ENCODE measurements at regions not wholly inside any gene's neighbourhood (a gene's known extent, or its start where the extent isn't known, plus 50 kb on each side); places are given as distances from the start of the nearest gene placed in this dataset.

DNA sequence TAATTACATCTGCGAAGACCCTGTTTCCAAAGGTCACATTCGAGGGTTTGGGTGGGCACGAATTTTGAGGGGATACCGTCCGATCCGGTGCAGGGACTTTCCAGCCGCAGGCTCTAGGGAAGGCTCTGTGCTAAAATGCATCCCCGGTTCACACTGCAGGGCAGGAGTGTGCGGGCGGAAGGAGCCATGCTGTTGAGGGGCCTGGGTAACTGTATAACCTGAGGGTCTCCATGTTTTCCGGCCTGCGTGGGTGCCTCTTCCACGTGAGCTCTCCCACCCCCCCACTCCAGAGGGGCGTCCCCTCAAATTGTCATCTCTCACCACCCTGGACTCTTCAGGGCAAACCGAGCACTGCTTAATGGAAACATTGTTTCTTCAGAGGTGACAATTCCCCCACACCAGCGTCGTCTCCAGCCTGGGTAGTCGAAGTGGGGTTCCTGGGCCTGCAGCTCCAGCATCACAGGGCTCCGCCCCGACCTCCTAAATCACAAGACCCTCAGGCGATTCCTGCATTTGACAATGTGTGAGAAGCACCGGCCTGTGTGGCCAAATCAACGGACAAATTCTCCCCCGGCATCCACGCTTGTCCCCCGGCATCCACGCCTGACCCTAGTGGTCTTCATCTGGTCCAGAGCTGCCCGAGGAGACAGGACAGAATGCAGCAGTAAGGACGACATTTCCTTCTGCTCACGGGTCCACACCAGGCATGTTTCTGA is 51.2 kb downstream of the FOXL3 start:
- TF ChIP-seq, protein P1, sequence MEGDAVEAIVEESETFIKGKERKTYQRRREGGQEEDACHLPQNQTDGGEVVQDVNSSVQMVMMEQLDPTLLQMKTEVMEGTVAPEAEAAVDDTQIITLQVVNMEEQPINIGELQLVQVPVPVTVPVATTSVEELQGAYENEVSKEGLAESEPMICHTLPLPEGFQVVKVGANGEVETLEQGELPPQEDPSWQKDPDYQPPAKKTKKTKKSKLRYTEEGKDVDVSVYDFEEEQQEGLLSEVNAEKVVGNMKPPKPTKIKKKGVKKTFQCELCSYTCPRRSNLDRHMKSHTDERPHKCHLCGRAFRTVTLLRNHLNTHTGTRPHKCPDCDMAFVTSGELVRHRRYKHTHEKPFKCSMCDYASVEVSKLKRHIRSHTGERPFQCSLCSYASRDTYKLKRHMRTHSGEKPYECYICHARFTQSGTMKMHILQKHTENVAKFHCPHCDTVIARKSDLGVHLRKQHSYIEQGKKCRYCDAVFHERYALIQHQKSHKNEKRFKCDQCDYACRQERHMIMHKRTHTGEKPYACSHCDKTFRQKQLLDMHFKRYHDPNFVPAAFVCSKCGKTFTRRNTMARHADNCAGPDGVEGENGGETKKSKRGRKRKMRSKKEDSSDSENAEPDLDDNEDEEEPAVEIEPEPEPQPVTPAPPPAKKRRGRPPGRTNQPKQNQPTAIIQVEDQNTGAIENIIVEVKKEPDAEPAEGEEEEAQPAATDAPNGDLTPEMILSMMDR (IDR thresholded peaks at IDR 0.05), result no peak
- Histone ChIP-seq H3K4me3 (replicated peaks in 1 of 3) (no peak overlapping the region), H3K36me3 (no peaks in the 10 kb centered on the region), H3K27me3 (no peaks in the 10 kb centered on the region), H3K4me1 (no peaks in the 10 kb centered on the region), H3K9me3 (no peaks in the 10 kb centered on the region), H3K27ac (no peak overlapping the region)
- 82 to 84% methylated on average over 27 to 30 of the region's 30 CpGs for WGBS, 2 donors
- intact Hi-C loops (cut with DNase I), result no loop called here
- DNase-seq, result no peak

DNA sequence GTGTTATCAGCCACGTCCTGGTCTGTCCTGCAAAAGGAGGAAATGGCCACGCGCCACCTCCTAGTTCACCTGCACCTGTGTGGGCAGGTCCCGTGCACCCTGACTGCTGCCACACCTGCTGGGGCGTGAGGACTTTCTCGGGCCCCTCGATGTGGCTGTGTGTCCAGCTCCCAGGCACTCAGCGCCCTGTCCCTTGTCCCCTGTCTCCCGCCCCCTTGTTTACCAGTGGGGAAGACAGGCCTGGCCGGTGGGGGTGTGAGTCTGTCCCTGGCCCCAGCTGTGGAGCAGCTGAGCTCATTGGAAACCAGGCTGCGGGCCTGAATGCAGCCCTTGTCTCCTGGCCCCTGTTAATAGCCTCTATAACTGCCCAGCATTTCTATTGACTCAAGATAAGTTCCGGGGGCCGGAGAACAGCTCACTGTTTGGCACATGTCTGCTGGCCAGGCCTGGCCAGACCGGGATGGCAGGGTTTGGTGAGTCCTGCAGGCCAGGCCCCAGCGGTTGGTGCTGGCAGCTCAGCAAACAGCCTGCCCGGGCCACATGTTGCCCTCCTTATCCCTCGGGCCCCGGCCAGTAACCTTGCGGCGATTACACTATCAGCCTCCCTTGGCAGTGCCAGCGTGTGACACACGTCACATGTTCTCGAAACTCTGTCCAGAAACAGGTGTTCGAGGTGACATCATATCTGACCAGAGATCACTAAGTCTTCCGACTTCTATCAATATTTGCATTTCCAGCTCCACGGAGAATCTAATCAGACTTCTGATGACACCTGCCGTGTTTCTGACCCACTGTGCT is 52.1 kb downstream of the FOXL3 start:
- no peak for TF ChIP-seq POLR2A (IDR thresholded peaks at IDR 0.05)
- TF ChIP-seq, protein P1 (IDR thresholded peaks at IDR 0.05), result no peak
- H3K4me3 ChIP-seq (replicated peaks in 1 of 3), result no peak overlapping the region
- no peaks in the 10 kb centered on the region for H3K27me3 ChIP-seq
- intact Hi-C loops (cut with DNase I), result no loop called here
- H3K4me1 ChIP-seq, result no peaks in the 10 kb centered on the region
- WGBS, 2 donors, result 85 to 90% methylated on average over 16 to 27 of the region's 27 CpGs
- H3K36me3 ChIP-seq, result no peaks in the 10 kb centered on the region
- no peak overlapping the region for H3K27ac ChIP-seq
- H3K9me3 ChIP-seq, result no peaks in the 10 kb centered on the region
- DNase-seq, result no peak

DNA sequence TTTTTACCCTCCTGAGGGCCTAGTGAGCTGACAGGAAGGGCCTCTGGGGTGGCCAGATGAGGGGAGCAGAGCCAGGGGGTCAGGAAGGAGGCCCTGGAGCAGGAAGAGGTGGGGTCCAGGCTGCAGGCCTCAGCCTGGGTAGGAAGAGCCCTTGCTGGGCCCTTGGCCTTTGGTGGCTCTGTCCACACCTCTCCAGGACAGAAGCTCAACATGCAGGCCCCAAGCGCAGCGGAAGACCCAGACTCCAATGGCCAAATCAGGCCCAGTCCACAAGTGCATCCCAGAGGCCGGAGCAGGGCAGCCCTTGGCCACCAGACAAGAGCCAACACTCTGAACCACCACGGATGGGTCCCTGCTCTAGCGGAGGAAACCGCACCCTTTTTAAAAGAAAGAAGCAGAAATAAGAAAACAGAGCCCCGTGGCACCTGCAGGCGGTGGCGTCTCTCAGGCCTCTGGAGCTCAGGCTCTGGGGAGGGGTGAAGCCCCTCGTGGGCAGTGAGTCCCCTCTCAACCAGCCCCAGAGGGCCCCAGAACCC is 52.8 kb downstream of the FOXL3 start:
- no peaks in the 10 kb centered on the region for H3K4me1 ChIP-seq
- no peak overlapping the region for H3K4me3 ChIP-seq (replicated peaks in 1 of 3)
- H3K9me3 ChIP-seq, result no peaks in the 10 kb centered on the region
- whole genome bisulfite sequencing, 2 donors, result 89 to 92% methylated on average over 7 to 10 of the region's 10 CpGs
- no peak for DNase-seq
- H3K27me3 ChIP-seq, result no peaks in the 10 kb centered on the region
- intact Hi-C loops (cut with DNase I), result no loop called here
- H3K27ac ChIP-seq, result no peak overlapping the region
- TF ChIP-seq, protein P1 (IDR thresholded peaks at IDR 0.05), result no peak
- no peak for TF ChIP-seq POLR2A (IDR thresholded peaks at IDR 0.05)
- no peaks in the 10 kb centered on the region for H3K36me3 ChIP-seq

DNA sequence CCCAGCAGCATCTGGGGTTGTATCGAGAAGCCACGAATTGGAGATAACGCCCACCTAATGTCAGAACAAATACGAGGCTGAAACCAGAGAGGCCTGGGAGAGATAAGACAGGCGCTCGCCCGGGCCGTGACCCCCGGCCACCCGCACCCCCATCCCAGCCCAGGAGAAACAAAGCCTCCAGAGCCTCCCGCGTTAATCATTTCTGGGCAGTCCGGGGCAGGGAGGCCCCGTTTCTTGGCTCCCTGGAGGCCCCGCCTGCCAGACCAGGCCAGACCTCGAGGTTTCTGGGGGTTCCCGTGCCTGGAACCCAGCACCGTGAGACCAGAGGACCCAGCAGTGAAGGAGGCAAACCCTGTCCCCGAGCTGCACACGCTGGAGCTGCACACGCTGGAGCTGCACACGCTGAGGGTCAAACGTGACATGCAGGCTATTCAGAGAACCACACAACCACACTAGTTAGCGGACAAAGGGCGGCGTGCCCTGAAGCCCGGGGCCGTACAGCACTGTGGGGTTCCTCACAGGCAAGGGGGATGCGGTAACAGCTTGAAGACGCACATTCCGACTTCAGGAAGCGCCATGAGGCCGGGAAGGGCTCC is 53.4 kb downstream of the FOXL3 start:
- TF ChIP-seq POLR2A (IDR thresholded peaks at IDR 0.05), result no peak
- TF ChIP-seq, protein P1 (IDR thresholded peaks at IDR 0.05), result no peak
- Histone ChIP-seq H3K27ac (no peak overlapping the region), H3K9me3 (no peaks in the 10 kb centered on the region), H3K4me3 (replicated peaks in 1 of 3) (no peak overlapping the region), H3K4me1 (no peaks in the 10 kb centered on the region), H3K36me3 (no peaks in the 10 kb centered on the region), H3K27me3 (no peaks in the 10 kb centered on the region)
- intact Hi-C loops (cut with DNase I), result no loop called here
- WGBS, 2 donors, result 81 to 85% methylated on average over 28 to 32 of the region's 33 CpGs
- no peak for DNase-seq

Measured in thyroid gland (tissue), 4 donors.